Testis (tissue), 2 donors: ENCODE measurements at regions not wholly inside any gene's neighbourhood (a gene's known extent, or its start where the extent isn't known, plus 50 kb on each side); places are given as distances from the start of the nearest gene placed in this dataset.

Experiments used
- CTCF ChIP-seq, 3 experiments: fragments of 450-650 bp in 2 of 3; fragments of 200-600 bp in 1 of 3; sonication (generic) in 1 of 3; IDR thresholded peaks; one replicate each; pipeline ENCODE4 v1.5.1; 2016 to 2019; ENCODE audit warnings: antibody characterized with exemption in 3 of 3, mild to moderate bottlenecking in 2 of 3, moderate library complexity in 1 of 3
- POLR2A ChIP-seq: fragments of 450-650 bp; IDR thresholded peaks from one replicate; pipeline ENCODE4 v1.6.1; 2017; ENCODE audit warnings: antibody characterized with exemption, mild to moderate bottlenecking, moderate library complexity

- TF ChIP-seq POLR2A (no peak), CTCF (IDR thresholded peaks at IDR 0.05) (no peak)
These were observed 174.6 kb downstream of the PRR32 start for GRCh38 chrX:126994032-126994600.
